G401 (cell line): ENCODE measurements at regions not wholly inside any gene's neighbourhood (a gene's known extent, or its start where the extent isn't known, plus 50 kb on each side); places are given as distances from the start of the nearest gene placed in this dataset.

Experiments used
- DNase-seq: peaks from one replicate; pipeline ENCODE4 v3.0.0-alpha.2; 2015; ENCODE audit warnings: low spot score
- in situ Hi-C: cut with HindIII; loops from 2 replicates; pipeline ENCODE4 v1.10.0; 2016; ENCODE audit warnings: low sequenced_read_pairs, mixed read lengths

GRCh38 chr9:121598965-121599871 is 52.2 kb upstream of the DAB2IP start:
- DNase-seq: peak; percentile 79
- in situ Hi-C loops: no loop called here

GRCh38 chr9:121599872-121600585 is 51.4 kb upstream of the DAB2IP start:
- no peak for DNase-seq
- in situ Hi-C loops: no loop called here

GRCh38 chr9:121601194-121601593 is 50.2 kb upstream of the DAB2IP start:
- no peak for DNase-seq
- in situ Hi-C loops: no loop called here
